OCI-LY7 (cell line): ENCODE measurements at regions not wholly inside any gene's neighbourhood (a gene's known extent, or its start where the extent isn't known, plus 50 kb on each side); places are given as distances from the start of the nearest gene placed in this dataset.

Source experiments
- BruUV-seq: library from RNA; stranded (reverse); fragments of 400-500 nt; replicated peaks from 2 replicates; lab custom pipeline; 2021; lab: Mats Ljungman, UMichigan
- CTCF ChIA-PET: fragments of 300-600 bp; sonication (Branson Sonifier 250); formaldehyde crosslinking; loops from one replicate; lab custom pipeline; 2022; ENCODE audit warnings: antibody characterized with exemption; ENCODE audit not compliant: unreplicated experiment; lab: Charles Lee
- POLR2A ChIA-PET: fragments of 300-600 bp; sonication (Branson Sonifier 250); formaldehyde crosslinking; loops from one replicate; lab custom pipeline; 2022; ENCODE audit warnings: antibody characterized with exemption; lab: Charles Lee
- DNase-seq: peaks from one replicate; pipeline ENCODE4 v3.0.0-alpha.2; 2015; ENCODE audit warnings: low spot score
- H2AFZ ChIP-seq: fragments of 200-600 bp; sonication (generic), shearing (Covaris generic); 2 replicates; pipeline ENCODE4 v1.6.1; 2014; ENCODE audit warnings: mild to moderate bottlenecking, antibody characterized with exemption, low read length, moderate library complexity
- H3K27ac ChIP-seq: fragments of 200-600 bp; sonication (generic); 2 replicates; pipeline ENCODE4 v1.5.1; 2014; ENCODE audit warnings: mixed run types, low read depth, mild to moderate bottlenecking, moderate library complexity, low read length, inconsistent platforms; ENCODE audit not compliant: poor library complexity, severe bottlenecking
- H3K36me3 ChIP-seq: fragments of 200-600 bp; sonication (generic); 2 replicates; pipeline ENCODE4 v1.6.1; 2014; ENCODE audit warnings: mild to moderate bottlenecking, antibody characterized with exemption, low read length, moderate library complexity, mixed read lengths; ENCODE audit not compliant: insufficient read depth
- H3K4me1 ChIP-seq: fragments of 200-600 bp; sonication (generic); 2 replicates; pipeline ENCODE4 v1.5.1; 2014; ENCODE audit warnings: mild to moderate bottlenecking, low read length; ENCODE audit not compliant: insufficient read depth, poor library complexity, severe bottlenecking
- H3K4me2 ChIP-seq: fragments of 200-600 bp; sonication (generic); 2 replicates; pipeline ENCODE4 v1.6.1; 2014; ENCODE audit warnings: mild to moderate bottlenecking, low read length
- H3K4me3 ChIP-seq: fragments of 200-600 bp; sonication (generic); 2 replicates; pipeline ENCODE4 v1.5.1; 2014; ENCODE audit warnings: mild to moderate bottlenecking, low read depth, low read length; ENCODE audit not compliant: poor library complexity, severe bottlenecking
- H3K79me2 ChIP-seq: fragments of 200-600 bp; sonication (generic); 2 replicates; pipeline ENCODE4 v1.6.1; 2016; ENCODE audit warnings: low read depth, mild to moderate bottlenecking, low read length, moderate library complexity, mixed read lengths; ENCODE audit not compliant: insufficient read depth
- H3K9me2 ChIP-seq: fragments of 200-600 bp; sonication (generic); 2 replicates; pipeline ENCODE4 v1.6.1; 2016; ENCODE audit warnings: mild to moderate bottlenecking, low read length, mixed read lengths; ENCODE audit not compliant: insufficient read depth
- H3K9me3 ChIP-seq: fragments of 200-600 bp; sonication (generic); 2 replicates; pipeline ENCODE4 v1.6.1; 2014; ENCODE audit warnings: mild to moderate bottlenecking, mixed run types, low read length, mixed read lengths
- H4K20me1 ChIP-seq: fragments of 200-600 bp; sonication (generic); 2 replicates; pipeline ENCODE4 v1.6.1; 2014; ENCODE audit warnings: mild to moderate bottlenecking, antibody characterized with exemption, low read length, moderate library complexity, mixed read lengths; ENCODE audit not compliant: insufficient read depth
- CTCF ChIP-seq: fragments of 200-600 bp; sonication (generic); conservative IDR thresholded peaks from 2 replicates; pipeline ENCODE4 v1.5.1; 2014; ENCODE audit warnings: mild to moderate bottlenecking, antibody characterized with exemption, low read length, moderate library complexity, mixed read lengths
- EZH2phosphoT487 ChIP-seq: fragments of 200-600 bp; sonication (generic); IDR thresholded peaks from 2 replicates; pipeline ENCODE4 v1.6.1; 2018; ENCODE audit warnings: low read depth, borderline replicate concordance, mild to moderate bottlenecking, mixed run types, antibody characterized with exemption, low read length, moderate library complexity, mixed read lengths
- intact Hi-C: fragments of 100-400 bp; cut with micrococcal nuclease; formaldehyde crosslinking; loops from one replicate; pipeline ENCODE4 v1.10.0; 2022; ENCODE audit not compliant: unreplicated experiment

- Histone ChIP-seq H3K9me3 (no peaks in the 10 kb centered on the region), H2AFZ (no peak overlapping the region), H3K4me3 (no peak overlapping the region), H3K4me1 (no peaks in the 10 kb centered on the region), H3K4me2 (no peak overlapping the region), H3K9me2 (no peaks in the 10 kb centered on the region), H3K36me3 (no peaks in the 10 kb centered on the region), H4K20me1 (no peaks in the 10 kb centered on the region), H3K79me2 (no peaks in the 10 kb centered on the region), H3K27ac (no peak overlapping the region)
- no peak for TF ChIP-seq CTCF
- TF ChIP-seq EZH2phosphoT487, result no peak
- DNase-seq, result no peak
- ChIA-PET CTCF (no interaction called here), POLR2A (interaction anchor here (0.7 kb wide), 2 partner anchors 11 to 738 kb away, joined by 3 read pairs; no protein-coding TSS in a partner anchor)
- no TSS peak for BruUV-seq
- intact Hi-C loops, result no loop called here
These were observed 340.8 kb upstream of the PODXL start for GRCh38 chr7:131897016-131897789.

- Histone ChIP-seq H2AFZ (no peak overlapping the region), H3K36me3 (no peaks in the 10 kb centered on the region), H3K4me2 (no peak overlapping the region), H3K9me3 (no peaks in the 10 kb centered on the region), H3K79me2 (no peaks in the 10 kb centered on the region), H3K4me1 (no peaks in the 10 kb centered on the region), H4K20me1 (no peaks in the 10 kb centered on the region), H3K27ac (no peak overlapping the region), H3K9me2 (no peaks in the 10 kb centered on the region), H3K4me3 (no peak overlapping the region)
- no peak for TF ChIP-seq CTCF
- no peak for TF ChIP-seq EZH2phosphoT487
- intact Hi-C loops, result no loop called here
- BruUV-seq, result no TSS peak
- ChIA-PET CTCF (no interaction called here), POLR2A (no interaction called here)
- DNase-seq, result no peak
These were observed 339.9 kb upstream of the PODXL start for GRCh38 chr7:131896165-131896863.
